ENCODE measurements at regions not wholly inside any gene's neighbourhood (a gene's known extent, or its start where the extent isn't known, plus 50 kb on each side); places are given as distances from the start of the nearest gene placed in this dataset.
"Not testable (repeated sequence)": the region's sequence is repeated elsewhere in the genome, so short reads cannot be mapped to it uniquely, and the experiment has no call there.

DNA sequence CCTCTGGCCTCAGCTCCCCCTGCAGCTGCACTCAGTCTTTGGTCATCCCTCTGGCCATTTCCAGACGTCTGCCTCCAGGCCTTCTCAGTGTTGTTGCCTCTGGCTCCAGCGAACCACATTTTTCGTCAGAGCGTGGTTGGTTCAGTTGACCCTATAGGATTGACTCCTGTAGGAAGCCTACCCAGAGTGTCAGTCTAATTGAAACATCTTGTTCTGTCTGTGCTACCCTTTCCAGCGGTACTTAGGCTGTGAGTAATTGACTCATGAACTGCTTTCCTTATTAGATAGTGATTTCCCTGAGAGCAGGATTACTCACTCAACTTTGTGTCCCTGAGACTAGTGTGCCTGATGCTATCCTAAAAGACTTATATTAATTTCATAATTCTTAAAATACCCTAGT, 373.2 kb downstream of the ATP23 start:
- DNase-seq: no peak

- DNase-seq: no peak
Measured at GRCh38 chr12:58316926-58317325, 375.6 kb downstream of the ATP23 start.

- DNase-seq: no peak
Measured at GRCh38 chr12:58321414-58321813, 380.0 kb downstream of the ATP23 start.

- no peak for DNase-seq
Measured at GRCh38 chr12:58323676-58324075, 382.3 kb downstream of the ATP23 start.

- DNase-seq: no peak
Measured at GRCh38 chr12:58325561-58325960, 384.2 kb downstream of the ATP23 start.

DNA sequence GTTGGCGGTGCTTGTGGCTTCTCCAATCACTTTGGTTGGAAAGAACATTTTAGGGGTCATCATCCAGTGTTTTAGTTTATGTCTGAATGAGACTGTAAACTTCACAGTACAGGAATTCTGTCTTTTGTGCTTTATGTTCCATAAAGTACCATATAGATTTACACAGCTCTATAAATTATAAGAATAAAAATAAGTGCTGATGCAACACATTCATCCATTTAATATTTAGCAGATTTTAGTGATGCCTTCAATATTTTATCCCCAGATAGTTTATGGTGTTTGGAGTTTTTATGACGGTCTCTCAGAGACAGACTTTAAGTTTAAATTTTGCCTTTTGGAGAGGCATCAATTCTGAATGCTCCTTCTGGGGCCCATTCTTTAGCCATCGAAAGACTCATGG, 385.2 kb downstream of the ATP23 start:
- no peak for DNase-seq

- peak; percentile 79 for DNase-seq
Measured at GRCh38 chr12:58336581-58337242, 395.3 kb downstream of the ATP23 start.

DNA sequence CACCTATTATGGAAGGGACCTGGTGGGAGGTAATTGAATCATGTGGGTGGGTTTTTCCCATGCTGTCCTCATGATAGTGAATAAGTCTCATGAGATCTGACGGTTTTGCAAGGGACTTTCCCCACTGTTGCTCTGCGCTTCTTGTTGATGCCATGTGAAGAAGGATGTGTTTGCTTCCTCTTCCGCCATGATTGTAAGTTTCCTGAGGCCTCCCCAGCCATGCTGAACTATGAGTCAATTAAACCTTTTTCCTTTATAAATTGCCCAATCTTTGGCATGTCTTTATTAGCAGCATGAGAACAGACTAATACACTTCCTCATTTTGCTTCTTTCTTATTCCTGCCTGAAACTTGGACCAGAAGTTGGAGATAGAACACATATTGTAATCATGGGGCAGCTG, 396.2 kb downstream of the ATP23 start:
- not testable (repeated sequence) for DNase-seq

DNA sequence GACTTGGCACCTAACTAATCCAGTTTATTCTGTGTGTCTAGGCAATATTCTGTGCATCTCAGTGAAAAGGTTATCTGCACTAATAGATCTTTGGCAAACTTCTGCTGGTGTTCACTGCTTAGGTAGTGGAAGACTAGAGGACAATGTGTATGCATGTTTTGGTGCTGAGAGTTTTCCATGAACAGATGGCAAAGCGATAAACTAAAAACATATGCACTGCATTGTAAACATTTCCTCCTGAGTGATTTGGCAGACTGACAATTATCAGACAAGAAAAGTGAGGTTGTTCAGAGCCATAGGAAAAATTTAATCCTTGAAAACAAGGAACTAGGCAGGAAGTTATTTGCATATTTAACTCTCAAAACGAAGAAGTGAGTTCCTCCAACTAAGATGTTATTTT, 400.4 kb downstream of the ATP23 start:
- no peak for DNase-seq

DNA sequence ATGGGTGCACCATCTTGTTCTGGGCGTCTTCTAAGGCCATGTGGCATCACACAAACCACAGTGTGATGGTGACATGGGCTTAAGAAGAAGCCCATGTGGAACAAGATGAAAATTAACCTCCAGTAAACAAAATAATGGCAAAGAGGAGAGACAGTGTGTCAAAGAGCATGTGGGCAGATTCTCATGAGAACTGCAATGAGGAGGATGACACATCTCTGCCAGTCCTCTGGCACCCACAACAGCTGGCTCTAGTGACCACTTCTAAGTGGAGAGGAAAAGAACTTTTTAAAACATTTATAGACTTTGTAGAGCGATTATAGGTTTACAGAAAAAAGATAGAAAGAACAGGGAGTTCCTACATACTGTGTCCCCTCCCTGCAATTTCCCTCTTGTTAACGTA, 401.4 kb downstream of the ATP23 start:
- DNase-seq: no peak

- DNase-seq: peak; percentile 63
Measured at GRCh38 chr12:58346032-58346632, 404.8 kb downstream of the ATP23 start.

DNA sequence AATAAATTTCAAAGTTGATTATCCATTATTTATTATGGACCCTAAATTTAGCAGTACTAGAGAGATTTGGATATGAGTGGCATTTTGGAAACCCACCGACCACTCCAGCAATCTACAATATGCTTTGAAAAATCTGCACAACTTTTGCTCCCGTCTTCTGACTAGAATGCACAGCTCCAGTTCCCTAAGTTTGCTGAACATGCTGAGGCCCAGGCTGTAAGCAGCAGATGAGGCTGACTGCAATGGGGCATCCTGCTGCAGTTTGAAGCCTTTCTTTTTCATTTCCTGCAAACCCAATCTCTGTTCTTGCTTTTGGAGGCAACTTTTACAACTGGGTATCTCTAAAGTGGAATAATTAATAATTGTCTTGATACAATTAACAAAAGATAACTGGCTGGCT, 405.8 kb downstream of the ATP23 start:
- DNase-seq: no peak

GRCh38 chr12:58347691-58348090, 406.3 kb downstream of the ATP23 start:
- no peak for DNase-seq

GRCh38 chr12:58349161-58349560, 407.8 kb downstream of the ATP23 start:
- no peak for DNase-seq

GRCh38 chr12:58356794-58357193, 415.4 kb downstream of the ATP23 start:
- no peak for DNase-seq

DNA sequence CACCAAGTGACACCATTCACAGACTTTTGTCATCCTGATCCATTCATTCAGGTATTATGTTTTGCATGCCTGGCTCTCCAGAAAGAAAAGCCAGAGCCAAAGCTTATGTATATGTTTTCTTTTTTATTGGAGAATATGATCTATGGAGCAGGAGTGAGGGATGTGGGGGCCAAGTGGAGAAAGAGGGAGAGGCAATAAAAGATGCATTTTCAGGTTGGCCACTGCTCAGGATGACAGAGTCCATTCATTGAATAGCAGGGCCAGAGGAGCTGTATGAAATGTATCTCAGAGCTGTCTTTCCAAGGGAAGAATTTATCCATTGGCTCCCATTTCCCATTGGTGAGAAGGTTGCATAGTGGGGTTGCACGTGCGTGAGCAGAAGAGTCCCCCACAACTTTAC, 416.1 kb downstream of the ATP23 start:
- DNase-seq: no peak

GRCh38 chr12:58358369-58358768, 417.0 kb downstream of the ATP23 start:
- DNase-seq: no peak

GRCh38 chr12:58359084-58359483, 417.7 kb downstream of the ATP23 start:
- no peak for DNase-seq

GRCh38 chr12:58361056-58361455, 419.7 kb downstream of the ATP23 start:
- DNase-seq: no peak

DNA sequence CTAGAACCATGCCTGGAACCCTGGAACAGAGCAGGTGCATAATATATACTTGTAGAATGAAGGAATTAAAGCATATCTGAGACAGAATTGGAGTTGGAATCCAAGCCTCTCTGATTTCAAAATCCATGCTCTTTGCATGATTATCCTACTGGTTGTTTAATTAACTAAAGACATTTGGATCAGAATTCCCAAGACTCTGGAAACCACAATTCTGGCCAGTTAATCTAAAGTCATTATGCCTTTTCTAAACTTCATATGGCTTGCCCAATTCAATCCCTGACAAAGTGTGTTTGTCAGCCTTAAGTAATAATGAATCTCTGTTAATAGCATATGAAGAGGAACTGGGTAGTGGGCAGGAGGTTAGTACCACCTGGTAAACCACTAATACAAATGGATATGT, 422.6 kb downstream of the ATP23 start:
- DNase-seq: no peak

DNA sequence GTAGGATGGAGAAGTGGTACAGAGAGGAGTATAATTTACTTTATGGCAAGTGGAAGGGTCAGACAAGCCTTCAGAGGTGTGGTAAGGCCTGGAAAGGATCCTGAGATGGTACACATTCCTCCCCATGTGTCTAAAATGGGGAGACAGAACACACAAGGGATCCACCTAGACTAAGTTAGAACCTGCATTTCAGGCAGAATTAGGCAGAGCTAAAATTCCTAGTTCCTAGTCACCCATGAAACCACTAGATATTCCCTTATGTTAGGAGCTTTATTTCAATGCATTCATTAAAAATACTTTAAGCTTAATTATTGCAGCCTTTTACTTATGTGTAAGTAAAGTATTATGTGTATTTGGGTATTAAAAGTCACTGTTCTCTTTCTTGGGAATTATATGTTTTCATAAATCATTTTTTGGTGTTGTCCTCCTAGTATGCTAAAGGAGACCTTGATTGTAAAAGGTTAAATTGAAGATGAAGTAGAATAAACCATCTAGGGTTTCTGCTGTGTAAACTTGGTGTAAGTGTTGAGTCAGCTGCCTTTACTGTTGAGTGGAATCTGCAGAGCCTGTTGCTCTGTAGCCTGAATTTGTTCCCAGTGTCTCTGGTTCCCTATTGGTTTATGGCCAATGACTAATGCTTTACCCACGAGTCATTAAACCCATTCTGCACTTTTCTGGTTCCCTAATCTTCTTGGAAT, 423.2 kb downstream of the ATP23 start:
- DNase-seq: peak; percentile 99

- no peak for DNase-seq
Measured at GRCh38 chr12:58365087-58365390, 423.7 kb downstream of the ATP23 start.

DNA sequence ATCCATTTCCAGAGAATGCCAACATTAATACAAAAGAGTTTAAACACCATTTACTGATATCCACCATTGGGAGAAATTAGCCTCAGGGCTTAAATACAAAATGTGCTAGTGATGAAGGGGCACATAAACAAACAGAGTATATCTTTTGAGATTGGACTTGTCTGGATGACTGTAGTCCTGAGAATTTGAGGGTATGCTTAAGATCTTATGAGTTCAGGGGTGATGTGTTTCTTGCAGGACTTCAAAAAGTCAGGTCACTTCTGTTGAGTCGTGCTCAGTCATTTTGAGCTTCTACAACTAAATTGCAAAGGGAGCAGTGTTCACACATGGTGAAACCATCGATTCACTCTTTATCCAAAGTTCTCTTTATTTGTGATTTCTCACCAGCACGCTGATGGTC, 425.7 kb downstream of the ATP23 start:
- no peak for DNase-seq

GRCh38 chr12:58368001-58368400, 426.6 kb downstream of the ATP23 start:
- peak; percentile 19 for DNase-seq

DNA sequence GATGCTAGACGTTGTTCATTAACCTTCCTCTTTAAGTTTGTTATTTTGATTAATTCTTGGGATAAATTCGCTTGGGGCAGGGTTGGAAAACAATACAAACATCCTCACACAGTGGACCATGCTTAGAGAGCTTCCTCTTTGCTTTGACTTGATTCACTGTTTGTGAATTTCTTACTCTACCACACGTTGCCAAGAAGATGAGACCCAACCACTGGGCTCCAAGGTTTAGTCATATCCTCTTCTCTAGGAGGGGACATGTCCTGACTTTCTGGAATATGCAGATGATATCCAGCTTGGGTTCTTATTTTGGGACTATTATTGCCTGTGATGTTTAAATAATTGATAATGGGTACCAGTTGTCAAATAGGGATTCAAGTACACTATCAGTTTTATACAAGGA, 428.2 kb downstream of the ATP23 start:
- DNase-seq: no peak
